Right lobe of liver (tissue), 4 donors: ENCODE measurements at regions not wholly inside any gene's neighbourhood (a gene's known extent, or its start where the extent isn't known, plus 50 kb on each side); places are given as distances from the start of the nearest gene placed in this dataset.

Experiments used
- CTCF ChIP-seq, 4 donors: fragments of 200-600 bp in 3 of 4; fragments of 450-650 bp in 1 of 4; IDR thresholded peaks; one replicate each; pipeline versions ENCODE4 v1.5.1 to v1.8.0; 2016 to 2022; ENCODE audit warnings: antibody characterized with exemption in 4 of 4, mild to moderate bottlenecking in 2 of 4
- POLR2A ChIP-seq: fragments of 450-650 bp; IDR thresholded peaks from one replicate; pipeline ENCODE4 v1.6.1; 2017; ENCODE audit warnings: antibody characterized with exemption, mild to moderate bottlenecking
- donor health status: DM: no; HTN: no; CAD: no.
- donor health status: DM: no; HTN: no; CAD: no.
- donor health status: DM: no; HTN: yes; CAD: no.

- TF ChIP-seq CTCF (IDR thresholded peaks at IDR 0.05): no peak
- no peak for TF ChIP-seq POLR2A
Measured at GRCh38 chr5:107773479-107773878, 102.7 kb upstream of the EFNA5 start.
